ENCODE measurements at regions not wholly inside any gene's neighbourhood (a gene's known extent, or its start where the extent isn't known, plus 50 kb on each side); places are given as distances from the start of the nearest gene placed in this dataset.
A peak's percentile ranks its signal among the peaks of the same experiment; 100 is the strongest.

DNA sequence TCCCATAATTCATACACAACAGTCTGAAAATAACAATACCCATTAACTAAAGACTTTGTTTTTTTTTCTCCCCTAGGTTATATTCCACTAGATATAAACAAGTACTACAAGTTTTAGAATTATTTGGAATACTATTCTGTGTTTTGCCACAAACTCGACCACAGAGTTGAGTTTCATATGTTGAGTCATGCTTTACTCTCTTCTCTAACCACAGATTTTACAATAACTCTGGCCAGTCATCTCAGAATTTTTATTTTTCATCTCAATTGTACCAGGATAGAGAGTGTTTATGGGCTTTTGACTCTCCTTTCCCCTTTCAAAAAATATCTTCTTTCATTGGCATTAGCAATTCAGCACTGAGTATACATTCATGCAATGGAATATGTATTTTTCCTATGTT is 348.7 kb upstream of the GALNT5 start:
- peak; percentile 87 for DNase-seq
- Histone ChIP-seq H3K9me1 (ENCODE audit: insufficient read depth, low read length) (no peaks in the 10 kb centered on the region; the same call in 1 of the 2 replicates), H2AK5ac (ENCODE audit: low read depth, low read length) (no peak overlapping the region), H2BK15ac (ENCODE audit: low read depth, low read length) (no peak overlapping the region), H3K4me2 (ENCODE audit: low read depth, low read length) (peak overlapping the region; percentile 29; the same call in 1 of the 2 replicates), H3K56ac (ENCODE audit: extremely low read depth, insufficient read depth, low read length) (no peak overlapping the region), H2BK20ac (ENCODE audit: low read depth, low read length) (no peak overlapping the region), H3K27me3 (ENCODE audit: control insufficient read depth, insufficient read depth, low read length) (no peaks in the 10 kb centered on the region), H3K14ac (replicated peaks; ENCODE audit: low read depth, low read length) (no peak overlapping the region), H4K5ac (ENCODE audit: low read depth, low read length) (no peak overlapping the region), H3K27ac (ENCODE audit: insufficient read depth, low read length) (no peak overlapping the region), H3K36me3 (ENCODE audit: control insufficient read depth, insufficient read depth, low read length) (no peaks in the 10 kb centered on the region), H3K4me3 (ENCODE audit: insufficient read depth, low read depth, low read length) (no peak overlapping the region), H3K18ac (ENCODE audit: low read depth, low read length) (no peak overlapping the region), H3K79me1 (ENCODE audit: low read depth in 1 of 2, low read length in 2 of 2) (no peaks in the 10 kb centered on the region), H3K4ac (ENCODE audit: low read depth, low read length) (no peak overlapping the region), H4K91ac (ENCODE audit: insufficient read depth, low read depth, low read length) (no peak overlapping the region), H3K4me1 (ENCODE audit: control insufficient read depth, insufficient read depth, low read length) (no peaks in the 10 kb centered on the region), H4K20me1 (ENCODE audit: insufficient read depth, low read length) (no peaks in the 10 kb centered on the region), H4K8ac (ENCODE audit: low read depth in 2 of 2, low read length in 2 of 2) (no peak overlapping the region), H3K23ac (ENCODE audit: low read depth, low read length) (no peak overlapping the region), H3K9me3 (ENCODE audit: control insufficient read depth, insufficient read depth, low read length) (no peaks in the 10 kb centered on the region), H2BK5ac (ENCODE audit: low read depth, low read length, poor library complexity, severe bottlenecking) (peak overlapping the region; percentile 54), H3K9ac (ENCODE audit: low read depth, low read length) (no peak overlapping the region), H2AK9ac (replicated peaks; ENCODE audit: low read depth, low read length, poor library complexity) (no peak overlapping the region), H2AFZ (replicated peaks; ENCODE audit: low read length, poor library complexity) (no peak overlapping the region), H2BK120ac (ENCODE audit: low read depth, low read length) (peak overlapping the region; percentile 64; the same call in 1 of the 2 replicates)
- TF ChIP-seq, protein P1, sequence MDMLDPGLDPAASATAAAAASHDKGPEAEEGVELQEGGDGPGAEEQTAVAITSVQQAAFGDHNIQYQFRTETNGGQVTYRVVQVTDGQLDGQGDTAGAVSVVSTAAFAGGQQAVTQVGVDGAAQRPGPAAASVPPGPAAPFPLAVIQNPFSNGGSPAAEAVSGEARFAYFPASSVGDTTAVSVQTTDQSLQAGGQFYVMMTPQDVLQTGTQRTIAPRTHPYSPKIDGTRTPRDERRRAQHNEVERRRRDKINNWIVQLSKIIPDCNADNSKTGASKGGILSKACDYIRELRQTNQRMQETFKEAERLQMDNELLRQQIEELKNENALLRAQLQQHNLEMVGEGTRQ (IDR thresholded peaks at IDR 0.05; ENCODE audit: low read depth, low read length), result no peak
- TF ChIP-seq RAD21 (IDR thresholded peaks at IDR 0.05; ENCODE audit: low read length) (no peak), FOS (IDR thresholded peaks at IDR 0.05; ENCODE audit: low read depth, low read length) (peak; percentile 69), BHLHE40 (IDR thresholded peaks at IDR 0.05; ENCODE audit: low read depth, low read length) (no peak), RFX5 (IDR thresholded peaks at IDR 0.05; ENCODE audit: low read depth, low read length) (no peak), CEBPB (IDR thresholded peaks at IDR 0.05; ENCODE audit: low read depth, low read length) (peak; percentile 42; the same call in 1 of the 2 replicates), SMC3 (IDR thresholded peaks at IDR 0.05; ENCODE audit: low read depth, low read length) (no peak), CHD1 (IDR thresholded peaks at IDR 0.05; ENCODE audit: low read depth, low read length) (no peak)
- TF ChIP-seq, protein P2, sequence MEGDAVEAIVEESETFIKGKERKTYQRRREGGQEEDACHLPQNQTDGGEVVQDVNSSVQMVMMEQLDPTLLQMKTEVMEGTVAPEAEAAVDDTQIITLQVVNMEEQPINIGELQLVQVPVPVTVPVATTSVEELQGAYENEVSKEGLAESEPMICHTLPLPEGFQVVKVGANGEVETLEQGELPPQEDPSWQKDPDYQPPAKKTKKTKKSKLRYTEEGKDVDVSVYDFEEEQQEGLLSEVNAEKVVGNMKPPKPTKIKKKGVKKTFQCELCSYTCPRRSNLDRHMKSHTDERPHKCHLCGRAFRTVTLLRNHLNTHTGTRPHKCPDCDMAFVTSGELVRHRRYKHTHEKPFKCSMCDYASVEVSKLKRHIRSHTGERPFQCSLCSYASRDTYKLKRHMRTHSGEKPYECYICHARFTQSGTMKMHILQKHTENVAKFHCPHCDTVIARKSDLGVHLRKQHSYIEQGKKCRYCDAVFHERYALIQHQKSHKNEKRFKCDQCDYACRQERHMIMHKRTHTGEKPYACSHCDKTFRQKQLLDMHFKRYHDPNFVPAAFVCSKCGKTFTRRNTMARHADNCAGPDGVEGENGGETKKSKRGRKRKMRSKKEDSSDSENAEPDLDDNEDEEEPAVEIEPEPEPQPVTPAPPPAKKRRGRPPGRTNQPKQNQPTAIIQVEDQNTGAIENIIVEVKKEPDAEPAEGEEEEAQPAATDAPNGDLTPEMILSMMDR (conservative IDR thresholded peaks at IDR 0.05; ENCODE audit: low read depth, low read length), result no peak
- in situ Hi-C loops (cut with MboI; ENCODE audit: low sequenced_read_pairs) (no loop called here), intact Hi-C loops (cut with micrococcal nuclease) (no loop called here), dilution Hi-C loops (cut with HindIII; ENCODE audit: low sequenced_read_pairs, unreplicated experiment) (no loop called here)
- BruUV-seq (replicated peaks), result no TSS peak
- peak; percentile 95 for ATAC-seq (ENCODE audit: low read depth)
- POLR2A ChIA-PET (ENCODE audit: unreplicated experiment), result no interaction called here
- WGBS, 2 experiments (ENCODE audit: extremely low coverage in 2 of 2, insufficient read length in 1 of 2), result no CpG with 5 or more reads among the region's 1 CpG
- CTCF ChIA-PET, result no interaction called here

Measured in IMR-90 (cell line).